Smooth muscle cell (in vitro differentiated cells): ENCODE measurements at regions not wholly inside any gene's neighbourhood (a gene's known extent, or its start where the extent isn't known, plus 50 kb on each side); places are given as distances from the start of the nearest gene placed in this dataset.
"Not testable (repeated sequence)": the region's sequence is repeated elsewhere in the genome, so short reads cannot be mapped to it uniquely, and the experiment has no call there.

ENCODE experiments used
- DNase-seq: peaks from one replicate; lab custom pipeline; 2025; ENCODE audit not compliant: unreplicated experiment; lab: John Stamatoyannopoulos, UW
- H2AFZ ChIP-seq: fragments of 200-600 bp; sonication (generic); 2 replicates; pipeline ENCODE4 v1.6.0; 2016; ENCODE audit warnings: antibody characterized with exemption, low read depth, mild to moderate bottlenecking
- H3F3A ChIP-seq: fragments of 200-600 bp; sonication (generic); 2 replicates; pipeline ENCODE4 v1.6.0; 2017; ENCODE audit warnings: antibody characterized with exemption, low read depth
- H3K27ac ChIP-seq: fragments of 200-600 bp; sonication (generic); 2 replicates; pipeline ENCODE4 v1.5.1; 2016; ENCODE audit warnings: low read depth, mild to moderate bottlenecking
- H3K27me3 ChIP-seq: fragments of 200-600 bp; sonication (generic); 2 replicates; pipeline ENCODE4 v1.6.1; 2016; ENCODE audit warnings: low read depth, mild to moderate bottlenecking
- H3K36me3 ChIP-seq: fragments of 200-600 bp; sonication (generic); 2 replicates; pipeline ENCODE4 v1.5.1; 2016; ENCODE audit warnings: low read depth
- H3K4me1 ChIP-seq: fragments of 200-600 bp; sonication (generic); 2 replicates; pipeline ENCODE4 v1.5.1; 2016; ENCODE audit warnings: low read depth
- H3K4me2 ChIP-seq: fragments of 200-600 bp; sonication (generic); 2 replicates; pipeline ENCODE4 v1.6.0; 2016; ENCODE audit warnings: mild to moderate bottlenecking
- H3K4me3 ChIP-seq: fragments of 200-600 bp; sonication (generic); 2 replicates; pipeline ENCODE4 v1.5.1; 2016; ENCODE audit warnings: mild to moderate bottlenecking
- H3K79me2 ChIP-seq: fragments of 200-600 bp; sonication (generic); 2 replicates; pipeline ENCODE4 v1.6.0; 2016; ENCODE audit warnings: low read depth, mild to moderate bottlenecking
- H3K9ac ChIP-seq: fragments of 200-600 bp; sonication (generic); 2 replicates; pipeline ENCODE4 v1.6.0; 2016; ENCODE audit warnings: low read depth
- H3K9me3 ChIP-seq: fragments of 200-600 bp; sonication (generic); replicated peaks from 2 replicates; pipeline ENCODE4 v1.5.1; 2016; ENCODE audit warnings: low read depth
- H4K20me1 ChIP-seq: fragments of 200-600 bp; sonication (generic); 2 replicates; pipeline ENCODE4 v1.6.0; 2016; ENCODE audit warnings: low read depth
- CTCF ChIP-seq: fragments of 200-600 bp; sonication (generic); IDR thresholded peaks from 2 replicates; pipeline ENCODE4 v1.5.1; 2017; ENCODE audit warnings: borderline replicate concordance, mild to moderate bottlenecking, antibody characterized with exemption; ENCODE audit not compliant: insufficient read depth, poor library complexity, severe bottlenecking
- WGBS: methylation state at CpG from one replicate; pipeline ENCODE4 v1.1.7; 2016; ENCODE audit warnings: low lambda C conversion rate; 5-methylcytosine and 5-hydroxymethylcytosine counted together

DNA sequence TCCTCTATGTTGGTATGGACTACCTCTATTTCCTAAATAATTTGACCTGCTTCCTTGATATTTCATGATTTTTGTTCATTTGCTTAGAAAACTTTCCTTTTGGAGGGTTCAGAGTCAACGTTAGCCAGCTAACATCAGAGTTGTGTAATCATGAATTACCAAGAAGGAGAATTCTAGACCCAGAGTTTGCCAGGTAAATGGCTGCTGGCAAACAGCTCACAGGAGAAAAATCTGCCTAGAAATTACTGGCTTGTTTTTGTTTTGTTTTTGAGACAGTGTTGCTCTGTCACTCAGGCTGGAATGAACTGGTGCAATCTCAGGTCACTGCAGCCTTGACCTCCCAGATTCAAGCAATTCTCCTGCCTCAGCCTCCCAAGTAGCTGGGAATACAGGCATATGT is 111.4 kb upstream of the SALL1 start:
- Histone ChIP-seq H4K20me1 (no peaks in the 10 kb centered on the region), H3K9ac (no peak overlapping the region), H3K4me3 (no peak overlapping the region), H3K79me2 (no peaks in the 10 kb centered on the region), H3K27ac (no peak overlapping the region), H3K4me1 (no peaks in the 10 kb centered on the region), H3K27me3 (no peaks in the 10 kb centered on the region), H3K4me2 (no peak overlapping the region), H3F3A (no peaks in the 10 kb centered on the region), H3K36me3 (no peaks in the 10 kb centered on the region), H2AFZ (no peak overlapping the region), H3K9me3 (no peaks in the 10 kb centered on the region)
- DNase-seq: no peak
- TF ChIP-seq CTCF: no peak
- 92% methylated on average over 1 of the region's 1 CpG for WGBS

- Histone ChIP-seq H3K4me2 (no peak overlapping the region), H3K9me3 (no peaks in the 10 kb centered on the region), H3K79me2 (no peaks in the 10 kb centered on the region), H3K9ac (no peak overlapping the region), H4K20me1 (no peaks in the 10 kb centered on the region), H3K4me1 (no peaks in the 10 kb centered on the region), H3K4me3 (no peak overlapping the region), H3F3A (no peaks in the 10 kb centered on the region), H2AFZ (no peak overlapping the region), H3K27ac (no peak overlapping the region), H3K27me3 (no peaks in the 10 kb centered on the region), H3K36me3 (no peaks in the 10 kb centered on the region)
- TF ChIP-seq CTCF: no peak
- DNase-seq: no peak
- WGBS: no CpG with 5 or more reads among the region's 1 CpG
These were observed 110.8 kb upstream of the SALL1 start for GRCh38 chr16:51261919-51262318.

GRCh38 chr16:51255349-51255972 is 104.4 kb upstream of the SALL1 start:
- no peak for DNase-seq
- Histone ChIP-seq H3K4me3 (no peak overlapping the region), H4K20me1 (no peaks in the 10 kb centered on the region), H3F3A (no peaks in the 10 kb centered on the region), H3K9ac (no peak overlapping the region), H3K27me3 (no peaks in the 10 kb centered on the region), H3K4me2 (no peak overlapping the region), H2AFZ (no peak overlapping the region), H3K27ac (no peak overlapping the region), H3K4me1 (no peaks in the 10 kb centered on the region), H3K36me3 (no peaks in the 10 kb centered on the region), H3K79me2 (no peaks in the 10 kb centered on the region), H3K9me3 (no peaks in the 10 kb centered on the region)
- TF ChIP-seq CTCF: no peak
- 90% methylated on average over 3 of the region's 3 CpGs for WGBS

GRCh38 chr16:51254390-51254789 is 103.3 kb upstream of the SALL1 start:
- DNase-seq, H3K4me3 ChIP-seq, H3K4me1 ChIP-seq, H3K9ac ChIP-seq, H3K27ac ChIP-seq, H3K27me3 ChIP-seq, H3F3A ChIP-seq, H3K4me2 ChIP-seq, H3K36me3 ChIP-seq, H4K20me1 ChIP-seq, H2AFZ ChIP-seq, H3K9me3 ChIP-seq, H3K79me2 ChIP-seq: not testable (repeated sequence)
- WGBS: 94% methylated on average over 7 of the region's 7 CpGs
